ENCODE measurements at regions not wholly inside any gene's neighbourhood (a gene's known extent, or its start where the extent isn't known, plus 50 kb on each side); places are given as distances from the start of the nearest gene placed in this dataset.
"Not testable (repeated sequence)": the region's sequence is repeated elsewhere in the genome, so short reads cannot be mapped to it uniquely, and the experiment has no call there.

DNA sequence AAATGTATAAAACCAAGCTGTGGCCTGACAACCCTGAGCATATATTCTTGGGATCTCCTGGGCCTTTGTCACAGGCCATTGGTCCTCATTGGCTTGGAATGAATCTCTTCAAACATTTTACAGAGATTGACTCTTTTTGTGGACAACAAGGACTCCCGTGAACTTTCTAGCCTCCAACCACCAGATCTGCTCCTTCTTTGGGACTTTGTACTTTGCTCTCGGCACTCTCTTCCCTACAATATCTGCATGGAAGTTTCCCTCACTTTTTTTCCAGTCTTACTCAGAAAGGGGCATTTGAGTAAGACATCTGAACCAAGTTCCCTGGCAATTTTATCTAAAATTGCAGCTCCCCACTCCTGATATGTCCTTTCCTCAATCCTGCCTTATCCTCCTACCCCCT is 158.8 kb downstream of the PHLDA1 start:
- no peak for DNase-seq (ENCODE audit: low read depth)

GRCh38 chr12:75870878-75871277 is 160.7 kb downstream of the PHLDA1 start:
- peak; percentile 64 for DNase-seq (ENCODE audit: low read depth)

GRCh38 chr12:75868501-75868900 is 163.1 kb downstream of the PHLDA1 start:
- DNase-seq (ENCODE audit: low read depth), result peak; percentile 45

GRCh38 chr12:75865315-75865714 is 166.3 kb downstream of the PHLDA1 start:
- no peak for DNase-seq (ENCODE audit: low read depth)

DNA sequence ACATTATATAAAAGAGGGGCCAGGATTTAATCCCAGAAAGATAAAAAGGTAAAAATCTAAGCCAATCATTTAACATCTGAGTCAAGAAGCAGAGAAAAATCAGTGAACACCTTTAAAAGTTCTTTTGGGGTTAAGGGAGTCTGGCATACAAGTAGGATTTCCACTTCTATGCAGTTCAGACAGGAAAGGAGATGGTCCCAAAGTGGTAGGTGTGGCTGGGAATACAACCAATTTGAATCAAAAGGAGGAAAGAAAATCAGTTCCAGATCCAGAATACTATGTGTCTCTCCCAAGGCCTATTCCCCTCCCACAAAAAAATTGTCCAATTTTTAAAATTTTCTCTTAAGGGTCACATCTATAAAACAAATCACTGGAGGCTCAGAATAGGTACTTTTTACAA is 167.4 kb downstream of the PHLDA1 start:
- no peak for DNase-seq (ENCODE audit: low read depth)

- peak; percentile 32 for DNase-seq (ENCODE audit: low read depth)
These were observed 168.0 kb downstream of the PHLDA1 start for GRCh38 chr12:75863533-75863932.

- peak; percentile 84 for DNase-seq (ENCODE audit: low read depth)
These were observed 168.7 kb downstream of the PHLDA1 start for GRCh38 chr12:75862692-75863471.

DNA sequence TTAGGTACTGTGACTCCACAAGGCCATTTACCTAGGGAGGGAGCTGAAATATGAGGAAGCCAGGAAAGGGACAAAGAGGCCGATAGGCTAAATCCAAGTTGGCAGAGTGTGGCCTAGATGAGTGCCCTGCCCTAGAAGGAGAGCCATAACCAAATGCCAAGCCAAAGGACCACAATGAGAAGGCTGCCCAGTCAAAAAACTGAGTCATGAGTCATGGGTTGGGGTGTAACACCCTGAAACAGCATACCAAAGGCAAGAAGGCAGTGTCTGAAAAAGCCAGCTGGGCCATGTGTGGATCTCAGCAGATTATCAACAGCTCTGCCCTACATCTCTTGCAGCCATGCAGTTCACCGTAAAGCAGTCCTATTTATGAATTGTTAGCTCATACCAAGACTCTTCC is 171.7 kb downstream of the PHLDA1 start:
- peak; percentile 75 for DNase-seq (ENCODE audit: low read depth)

GRCh38 chr12:75856235-75856634 is 175.3 kb downstream of the PHLDA1 start:
- DNase-seq (ENCODE audit: low read depth), result no peak

DNA sequence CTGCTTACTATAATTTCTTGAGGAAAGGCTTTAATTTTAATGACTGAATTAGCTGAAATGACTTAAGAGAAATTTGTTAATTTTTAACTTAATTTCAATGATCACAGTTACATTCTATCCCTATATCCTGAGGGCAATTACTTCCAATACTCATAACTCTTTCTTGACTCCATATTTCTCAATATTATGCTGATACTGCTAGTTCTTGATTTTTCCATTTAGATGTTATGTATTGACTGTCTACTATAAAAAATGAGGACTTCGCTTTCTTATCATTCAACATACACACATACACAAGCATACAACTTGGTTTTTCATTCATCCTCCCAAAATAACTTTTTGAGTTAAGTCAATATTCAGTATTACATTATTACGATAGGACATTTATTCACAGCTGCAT is 176.2 kb downstream of the PHLDA1 start:
- no peak for DNase-seq (ENCODE audit: low read depth)

- DNase-seq (ENCODE audit: low read depth), result peak; percentile 58
These were observed 176.8 kb downstream of the PHLDA1 start for GRCh38 chr12:75854681-75855309.

DNA sequence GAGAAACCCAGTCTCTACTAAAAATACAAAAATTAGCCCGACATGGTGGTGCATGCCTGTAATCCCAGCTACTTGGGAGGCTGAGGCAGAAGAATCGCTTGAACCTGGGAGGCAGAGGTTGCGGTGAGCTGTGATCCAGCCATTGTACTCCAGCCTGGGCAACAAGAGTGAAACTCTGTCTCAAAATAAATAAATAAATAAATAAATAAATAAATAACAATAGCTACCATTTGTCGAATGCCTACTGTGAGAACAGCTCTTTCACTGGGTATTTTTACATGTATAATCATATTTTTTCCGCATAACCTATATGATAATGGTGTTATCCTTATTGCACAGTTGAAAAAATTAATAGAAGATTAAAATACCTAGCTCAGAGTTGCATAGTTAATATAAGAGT is 177.4 kb downstream of the PHLDA1 start:
- DNase-seq (ENCODE audit: low read depth), result not testable (repeated sequence)

GRCh38 chr12:75853626-75854025 is 177.9 kb downstream of the PHLDA1 start:
- no peak for DNase-seq (ENCODE audit: low read depth)

- no peak for DNase-seq (ENCODE audit: low read depth)
These were observed 178.6 kb downstream of the PHLDA1 start for GRCh38 chr12:75852956-75853355.

GRCh38 chr12:75852143-75852542 is 179.4 kb downstream of the PHLDA1 start:
- peak; percentile 73 for DNase-seq (ENCODE audit: low read depth)

DNA sequence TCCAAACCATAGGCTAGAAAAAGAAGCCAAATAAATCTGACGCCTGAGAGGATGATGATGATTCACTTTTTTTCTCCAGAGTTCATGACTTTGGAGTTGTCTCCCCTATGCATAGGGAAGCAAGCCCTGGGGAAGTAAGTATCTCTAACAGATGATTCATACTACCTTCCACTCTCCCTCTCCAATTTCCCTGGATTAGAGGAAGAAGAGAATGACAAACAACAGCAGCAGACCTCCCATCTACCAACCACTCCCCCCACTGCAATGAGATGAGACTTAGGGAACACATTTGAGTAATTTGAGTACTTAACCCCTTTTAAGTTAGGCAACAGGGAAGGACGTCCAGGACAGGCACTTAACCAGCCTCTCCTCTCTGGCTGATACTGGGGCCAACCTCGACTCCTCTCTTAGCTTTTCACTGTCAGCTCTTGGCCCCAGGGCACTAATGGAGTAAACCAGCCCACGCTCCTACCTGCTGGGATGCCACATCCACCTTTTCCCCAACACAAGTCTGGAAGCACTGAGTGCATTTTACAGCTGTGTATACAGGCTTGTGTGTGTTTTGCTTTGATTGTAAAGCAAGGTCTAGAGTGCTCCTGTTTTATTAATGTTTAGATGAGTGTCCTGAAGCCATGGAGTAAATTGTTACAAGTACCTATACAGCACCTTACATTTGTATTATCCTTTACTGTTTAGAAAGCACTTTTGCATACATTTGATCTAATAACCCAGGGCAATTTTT is 180.7 kb downstream of the PHLDA1 start:
- peak; percentile 91 for DNase-seq (ENCODE audit: low read depth)

DNA sequence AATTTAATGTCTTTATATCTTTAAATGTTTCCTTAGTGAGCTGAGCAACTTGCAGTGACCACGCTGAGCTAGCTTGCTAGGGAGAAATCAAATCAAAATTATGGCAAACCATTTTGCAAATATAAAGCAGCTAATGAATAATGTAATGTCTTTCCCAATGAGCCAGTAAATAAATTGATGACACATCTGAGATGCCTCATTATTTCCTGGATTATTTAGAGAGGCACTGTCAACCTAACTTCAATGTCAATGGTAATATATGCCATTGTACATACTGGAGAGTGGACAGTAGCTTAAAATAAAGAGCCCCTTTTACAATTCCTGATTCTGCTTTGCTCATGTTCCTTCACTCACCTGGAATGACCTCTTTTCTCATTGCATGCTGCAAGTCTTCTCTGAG is 182.6 kb downstream of the PHLDA1 start:
- DNase-seq (ENCODE audit: low read depth), result no peak

GRCh38 chr12:75848431-75848925 is 183.1 kb downstream of the PHLDA1 start:
- DNase-seq (ENCODE audit: low read depth), result no peak

DNA sequence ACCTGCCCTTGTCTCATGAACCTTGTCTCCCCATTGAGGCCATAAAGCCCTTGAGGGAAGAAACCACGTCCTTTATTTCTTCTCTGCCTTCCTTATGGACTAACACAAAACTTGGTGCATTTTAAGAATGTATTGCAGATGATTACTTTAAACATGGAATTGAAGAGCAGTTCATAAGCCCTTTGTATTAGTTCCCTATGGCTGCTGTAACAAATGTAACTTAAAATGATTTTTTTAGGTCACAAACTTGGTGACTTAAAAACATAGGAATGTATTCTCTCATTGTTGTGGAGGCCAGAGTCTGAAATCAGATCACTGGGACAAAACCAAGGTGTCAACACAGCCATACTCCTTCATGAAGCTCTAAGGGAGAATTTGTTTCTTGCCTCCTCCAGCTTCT is 185.5 kb downstream of the PHLDA1 start:
- no peak for DNase-seq (ENCODE audit: low read depth)

DNA sequence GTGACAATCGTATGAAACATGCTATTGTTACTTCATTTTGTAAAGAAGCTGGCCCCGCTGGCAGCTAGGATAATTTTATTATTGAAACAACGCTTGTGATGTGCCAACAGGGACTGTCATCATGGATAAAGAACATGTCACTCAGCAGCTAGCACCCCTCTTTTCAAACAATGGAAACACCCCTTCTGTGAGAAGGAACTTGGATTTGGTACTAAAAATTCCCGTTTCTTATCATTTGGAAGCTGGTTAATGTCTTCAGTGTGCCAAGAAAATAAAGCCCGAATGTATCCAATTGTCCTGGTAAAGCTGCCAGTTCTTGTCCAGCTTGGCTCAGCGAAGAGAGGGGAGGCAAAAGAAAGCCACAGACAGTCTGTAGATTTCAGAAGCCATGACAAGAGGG is 186.6 kb downstream of the PHLDA1 start:
- DNase-seq (ENCODE audit: low read depth), result no peak

- DNase-seq (ENCODE audit: low read depth), result no peak
These were observed 187.4 kb downstream of the PHLDA1 start for GRCh38 chr12:75844049-75844770.

- no peak for DNase-seq (ENCODE audit: low read depth)
These were observed 189.5 kb downstream of the PHLDA1 start for GRCh38 chr12:75842090-75842489.
